Chondrocyte (in vitro differentiated cells): ENCODE measurements at regions not wholly inside any gene's neighbourhood (a gene's known extent, or its start where the extent isn't known, plus 50 kb on each side); places are given as distances from the start of the nearest gene placed in this dataset.
"Not testable (repeated sequence)": the region's sequence is repeated elsewhere in the genome, so short reads cannot be mapped to it uniquely, and the experiment has no call there.

Experiments used
- DNase-seq: peaks from one replicate; pipeline ENCODE4 v3.0.0; 2021; ENCODE audit warnings: mixed read lengths, low spot score
- H3K27ac Mint-ChIP-seq: one replicate; pipeline ENCODE4 v1.8.0; 2021; ENCODE audit warnings: mild to moderate bottlenecking, moderate library complexity, mixed read lengths; ENCODE audit not compliant: unreplicated experiment
- H3K27me3 Mint-ChIP-seq: 2 replicates; pipeline ENCODE4 v1.8.0; 2021; ENCODE audit warnings: low read depth, mixed read lengths
- H3K36me3 Mint-ChIP-seq: 2 replicates; pipeline ENCODE4 v1.8.0; 2021; ENCODE audit warnings: low read depth, mixed read lengths
- H3K4me1 Mint-ChIP-seq: 2 replicates; pipeline ENCODE4 v1.8.0; 2021; ENCODE audit warnings: low read depth, mild to moderate bottlenecking, mixed read lengths
- H3K4me3 Mint-ChIP-seq: one replicate; pipeline ENCODE4 v1.8.0; 2021; ENCODE audit warnings: mild to moderate bottlenecking, moderate library complexity, mixed read lengths; ENCODE audit not compliant: unreplicated experiment
- H3K9me3 Mint-ChIP-seq: 2 replicates; pipeline ENCODE4 v1.8.0; 2021; ENCODE audit warnings: low read depth, mixed read lengths
- CTCF ChIP-seq: fragments of 200-600 bp; sonication (generic); IDR thresholded peaks from 2 replicates; pipeline ENCODE4 v1.5.0; 2021; ENCODE audit warnings: antibody characterized with exemption, mild to moderate bottlenecking, moderate library complexity

GRCh38 chr3:79957066-79957465 is 189.3 kb upstream of the ROBO1 start:
- H3K27ac Mint-ChIP-seq = no peak overlapping the region
- H3K4me3 Mint-ChIP-seq = no peak overlapping the region
- no peaks in the 10 kb centered on the region for H3K27me3 Mint-ChIP-seq
- H3K4me1 Mint-ChIP-seq = no peaks in the 10 kb centered on the region
- no peak for TF ChIP-seq CTCF
- H3K36me3 Mint-ChIP-seq = no peaks in the 10 kb centered on the region
- no peak for DNase-seq
- no peaks in the 10 kb centered on the region for H3K9me3 Mint-ChIP-seq

- Mint-ChIP-seq H3K27ac (no peak overlapping the region), H3K4me3 (no peak overlapping the region), H3K27me3 (no peaks in the 10 kb centered on the region), H3K4me1 (no peaks in the 10 kb centered on the region), H3K36me3 (no peaks in the 10 kb centered on the region), H3K9me3 (no peaks in the 10 kb centered on the region)
- DNase-seq = no peak
- no peak for TF ChIP-seq CTCF
These were observed 187.0 kb upstream of the ROBO1 start for GRCh38 chr3:79954756-79955155.

- no peaks in the 10 kb centered on the region for H3K9me3 Mint-ChIP-seq
- no peaks in the 10 kb centered on the region for H3K4me1 Mint-ChIP-seq
- no peak overlapping the region for H3K27ac Mint-ChIP-seq
- no peaks in the 10 kb centered on the region for H3K36me3 Mint-ChIP-seq
- no peaks in the 10 kb centered on the region for H3K27me3 Mint-ChIP-seq
- DNase-seq = no peak
- no peak overlapping the region for H3K4me3 Mint-ChIP-seq
- no peak for TF ChIP-seq CTCF
These were observed 185.8 kb upstream of the ROBO1 start for GRCh38 chr3:79953591-79954101.

- not testable (repeated sequence) for H3K27ac Mint-ChIP-seq, H3K36me3 Mint-ChIP-seq, H3K27me3 Mint-ChIP-seq
These were observed 183.6 kb upstream of the ROBO1 start for GRCh38 chr3:79951426-79951825.

GRCh38 chr3:79947957-79948356 is 180.2 kb upstream of the ROBO1 start:
- TF ChIP-seq CTCF = no peak
- DNase-seq = no peak
- H3K27me3 Mint-ChIP-seq = no peaks in the 10 kb centered on the region
- no peak overlapping the region for H3K4me3 Mint-ChIP-seq
- no peak overlapping the region for H3K27ac Mint-ChIP-seq
- H3K9me3 Mint-ChIP-seq = peaks cover 13% of the 10 kb centered on the region
- H3K36me3 Mint-ChIP-seq = peaks cover 3% of the 10 kb centered on the region
- H3K4me1 Mint-ChIP-seq = no peaks in the 10 kb centered on the region

More at GRCh38 chr3:79951426-79951825, 183.6 kb upstream of the ROBO1 start:
- H3K4me1 Mint-ChIP-seq, H3K4me3 Mint-ChIP-seq, DNase-seq, H3K9me3 Mint-ChIP-seq: not testable (repeated sequence)

GRCh38 chr3:79947469-79947868 is 179.7 kb upstream of the ROBO1 start:
- no peak for DNase-seq
- no peaks in the 10 kb centered on the region for H3K4me1 Mint-ChIP-seq

More at GRCh38 chr3:79947469-79947868, 179.7 kb upstream of the ROBO1 start:
- H3K9me3 Mint-ChIP-seq = peaks cover 13% of the 10 kb centered on the region
- H3K27me3 Mint-ChIP-seq = no peaks in the 10 kb centered on the region
- no peak for TF ChIP-seq CTCF
- H3K27ac Mint-ChIP-seq = no peak overlapping the region
- peaks cover 3% of the 10 kb centered on the region for H3K36me3 Mint-ChIP-seq
- no peak overlapping the region for H3K4me3 Mint-ChIP-seq
